ENCODE measurements at regions not wholly inside any gene's neighbourhood (a gene's known extent, or its start where the extent isn't known, plus 50 kb on each side); places are given as distances from the start of the nearest gene placed in this dataset.

DNA sequence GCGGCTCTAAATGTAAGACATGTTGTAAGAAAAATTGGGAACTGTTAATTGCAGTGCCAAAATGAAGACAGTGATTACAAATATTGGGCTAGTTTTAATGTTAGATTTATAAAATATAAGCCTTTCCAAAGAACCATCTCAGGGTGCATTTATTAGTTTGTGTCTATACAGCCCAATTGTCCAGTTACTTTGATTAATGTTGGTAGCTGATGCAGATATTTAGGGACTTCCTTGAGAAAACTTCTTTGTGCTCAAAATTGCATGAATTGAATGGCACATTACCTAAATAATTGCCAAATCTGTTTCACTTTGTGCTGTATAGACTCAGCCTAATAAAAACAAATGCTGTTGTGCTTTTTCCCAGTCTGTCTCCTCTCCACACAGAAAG is 83.7 kb downstream of the DAD1 start:
- TF ChIP-seq EZH2 (IDR thresholded peaks at IDR 0.05; ENCODE audit: insufficient read depth, poor library complexity, severe bottlenecking) (no peak), EZH2phosphoT487 (IDR thresholded peaks at IDR 0.05; ENCODE audit: insufficient read depth, low read depth) (no peak)

Measured in GM23248 (cell line).